ENCODE measurements at regions not wholly inside any gene's neighbourhood (a gene's known extent, or its start where the extent isn't known, plus 50 kb on each side); places are given as distances from the start of the nearest gene placed in this dataset.

GRCh38 chr9:78756813-78757510, 460.0 kb downstream of the PSAT1 start:
- in situ Hi-C loops (cut with MboI; ENCODE audit: low pct_unique_long_range_greater_than_20kb in 2 of 9, low sequenced_read_pairs in 9 of 9, unreplicated experiment in 9 of 9), result no loop called here
- ATAC-seq (replicated peaks in 6 of 8), result no peak
- no peaks in the 10 kb centered on the region for H3K4me1 ChIP-seq (replicated peaks in 1 of 2)
- no peak overlapping the region for H3K4me3 ChIP-seq
- H3K27ac ChIP-seq, result no peak overlapping the region
- WGBS, 10 experiments, result 53 to 100% (median 89%) methylated on average over 2 to 7 of the region's 7 CpGs

GRCh38 chr9:78763424-78763823, 466.5 kb downstream of the PSAT1 start:
- no peak overlapping the region for H3K4me3 ChIP-seq
- H3K4me1 ChIP-seq (replicated peaks in 1 of 2), result peaks cover 0 to 4% of the 10 kb centered on the region in 2 donors
- no peak for ATAC-seq (replicated peaks in 6 of 8)
- in situ Hi-C loops (cut with MboI; ENCODE audit: low pct_unique_long_range_greater_than_20kb in 2 of 9, low sequenced_read_pairs in 9 of 9, unreplicated experiment in 9 of 9), result no loop called here
- H3K27ac ChIP-seq, result no peak overlapping the region
- WGBS, 10 experiments, result 64 to 100% (median 94%) methylated on average over 1 to 4 of the region's 4 CpGs

GRCh38 chr9:78765861-78766260, 468.9 kb downstream of the PSAT1 start:
- no peak for ATAC-seq (replicated peaks in 6 of 8)
- WGBS, 10 experiments, result 56 to 100% (median 100%) methylated on average over 1 to 3 of the region's 4 CpGs; no CpG with 5 or more reads in 4 of the 10 experiments
- H3K27ac ChIP-seq, result no peak overlapping the region
- H3K4me1 ChIP-seq (replicated peaks in 1 of 2), result peaks cover 2 to 15% of the 10 kb centered on the region in 2 donors
- in situ Hi-C loops (cut with MboI; ENCODE audit: low pct_unique_long_range_greater_than_20kb in 2 of 9, low sequenced_read_pairs in 9 of 9, unreplicated experiment in 9 of 9), result no loop called here
- no peak overlapping the region for H3K4me3 ChIP-seq

GRCh38 chr9:78767490-78767889, 470.6 kb downstream of the PSAT1 start:
- Histone ChIP-seq H3K4me3 (no peak overlapping the region), H3K27ac (no peak overlapping the region), H3K4me1 (replicated peaks in 1 of 2) (peaks cover 2 to 15% of the 10 kb centered on the region in 2 donors)
- 67 to 100% (median 85%) methylated on average over 1 to 6 of the region's 7 CpGs for WGBS, 10 experiments
- in situ Hi-C loops (cut with MboI; ENCODE audit: low pct_unique_long_range_greater_than_20kb in 2 of 9, low sequenced_read_pairs in 9 of 9, unreplicated experiment in 9 of 9), result no loop called here
- ATAC-seq (replicated peaks in 6 of 8), result no peak

- no peak overlapping the region for H3K4me3 ChIP-seq
- no peak overlapping the region for H3K27ac ChIP-seq
- WGBS, 10 experiments, result 0 to 100% (median 81%) methylated on average over 1 to 2 of the region's 2 CpGs
- peaks cover 2 to 18% of the 10 kb centered on the region in 2 donors for H3K4me1 ChIP-seq (replicated peaks in 1 of 2)
- in situ Hi-C loops (cut with MboI; ENCODE audit: low pct_unique_long_range_greater_than_20kb in 2 of 9, low sequenced_read_pairs in 9 of 9, unreplicated experiment in 9 of 9), result no loop called here
- peak in 5 of 8 experiments; percentile 33 to 100 (median 90) for ATAC-seq (replicated peaks in 6 of 8)
These were observed 472.8 kb downstream of the PSAT1 start for GRCh38 chr9:78769690-78770089.

- WGBS, 10 experiments, result 60 to 85% (median 81%) methylated on average over 1 to 9 of the region's 11 CpGs; no CpG with 5 or more reads in 4 of the 10 experiments
- in situ Hi-C loops (cut with MboI; ENCODE audit: low pct_unique_long_range_greater_than_20kb in 2 of 9, low sequenced_read_pairs in 9 of 9, unreplicated experiment in 9 of 9), result no loop called here
- H3K4me3 ChIP-seq, result no peak overlapping the region
- no peak overlapping the region for H3K27ac ChIP-seq
- H3K4me1 ChIP-seq (replicated peaks in 1 of 2), result peaks cover 12 to 42% of the 10 kb centered on the region in 2 donors
- ATAC-seq (replicated peaks in 6 of 8), result peak in 1 of 8 experiments; percentile 6
These were observed 478.3 kb downstream of the PSAT1 start for GRCh38 chr9:78775211-78775610.

- in situ Hi-C loops (cut with MboI; ENCODE audit: low pct_unique_long_range_greater_than_20kb in 2 of 9, low sequenced_read_pairs in 9 of 9, unreplicated experiment in 9 of 9), result no loop called here
- Histone ChIP-seq H3K27ac (no peak overlapping the region), H3K4me3 (no peak overlapping the region), H3K4me1 (replicated peaks in 1 of 2) (peaks cover 12 to 42% of the 10 kb centered on the region in 2 donors)
- ATAC-seq (replicated peaks in 6 of 8), result peak in 5 of 8 experiments; percentile 32 to 79 (median 46)
- WGBS, 10 experiments, result 8 to 90% (median 69%) methylated on average over 2 to 3 of the region's 3 CpGs; no CpG with 5 or more reads in 2 of the 10 experiments
These were observed 478.9 kb downstream of the PSAT1 start for GRCh38 chr9:78775696-78776295.

GRCh38 chr9:78777747-78778146, 480.8 kb downstream of the PSAT1 start:
- in situ Hi-C loops (cut with MboI; ENCODE audit: low pct_unique_long_range_greater_than_20kb in 2 of 9, low sequenced_read_pairs in 9 of 9, unreplicated experiment in 9 of 9), result no loop called here
- Histone ChIP-seq H3K27ac (no peak overlapping the region), H3K4me3 (no peak overlapping the region), H3K4me1 (replicated peaks in 1 of 2) (peaks cover 12 to 42% of the 10 kb centered on the region in 2 donors)
- no peak for ATAC-seq (replicated peaks in 6 of 8)
- 36 to 100% (median 85%) methylated on average over 1 to 4 of the region's 4 CpGs; no CpG with 5 or more reads in 2 of the 10 experiments for WGBS, 10 experiments

- no peak overlapping the region for H3K4me3 ChIP-seq
- peaks cover 12 to 42% of the 10 kb centered on the region in 2 donors for H3K4me1 ChIP-seq (replicated peaks in 1 of 2)
- WGBS, 10 experiments, result 21 to 100% (median 83%) methylated on average over 1 to 3 of the region's 3 CpGs
- in situ Hi-C loops (cut with MboI; ENCODE audit: low pct_unique_long_range_greater_than_20kb in 2 of 9, low sequenced_read_pairs in 9 of 9, unreplicated experiment in 9 of 9), result no loop called here
- ATAC-seq (replicated peaks in 6 of 8), result no peak
- no peak overlapping the region for H3K27ac ChIP-seq
These were observed 481.4 kb downstream of the PSAT1 start for GRCh38 chr9:78778318-78778717.

GRCh38 chr9:78778861-78779374, 482.0 kb downstream of the PSAT1 start:
- in situ Hi-C loops (cut with MboI; ENCODE audit: low pct_unique_long_range_greater_than_20kb in 2 of 9, low sequenced_read_pairs in 9 of 9, unreplicated experiment in 9 of 9), result no loop called here
- 18 to 100% (median 58%) methylated on average over 2 to 4 of the region's 4 CpGs; no CpG with 5 or more reads in 1 of the 10 experiments for WGBS, 10 experiments
- no peak overlapping the region for H3K4me3 ChIP-seq
- H3K4me1 ChIP-seq (replicated peaks in 1 of 2), result peaks cover 12 to 42% of the 10 kb centered on the region in 2 donors
- no peak overlapping the region for H3K27ac ChIP-seq
- peak in 2 of 8 experiments; percentile 11 to 42 for ATAC-seq (replicated peaks in 6 of 8)

- Histone ChIP-seq H3K4me1 (replicated peaks in 1 of 2) (peaks cover 5 to 22% of the 10 kb centered on the region in 2 donors), H3K27ac (no peak overlapping the region), H3K4me3 (no peak overlapping the region)
- ATAC-seq (replicated peaks in 6 of 8), result no peak
- WGBS, 10 experiments, result 0 to 100% (median 100%) methylated on average over 1 to 4 of the region's 4 CpGs; no CpG with 5 or more reads in 1 of the 10 experiments
- in situ Hi-C loops (cut with MboI; ENCODE audit: low pct_unique_long_range_greater_than_20kb in 2 of 9, low sequenced_read_pairs in 9 of 9, unreplicated experiment in 9 of 9), result no loop called here
These were observed 484.8 kb downstream of the PSAT1 start for GRCh38 chr9:78781681-78782080.

- Histone ChIP-seq H3K4me1 (replicated peaks in 1 of 2) (peaks cover 5 to 21% of the 10 kb centered on the region in 2 donors), H3K27ac (no peak overlapping the region), H3K4me3 (no peak overlapping the region)
- ATAC-seq (replicated peaks in 6 of 8), result no peak
- 10 to 100% (median 67%) methylated on average over 1 to 3 of the region's 3 CpGs; no CpG with 5 or more reads in 1 of the 10 experiments for WGBS, 10 experiments
- in situ Hi-C loops (cut with MboI; ENCODE audit: low pct_unique_long_range_greater_than_20kb in 2 of 9, low sequenced_read_pairs in 9 of 9, unreplicated experiment in 9 of 9), result no loop called here
These were observed 485.3 kb downstream of the PSAT1 start for GRCh38 chr9:78782234-78782633.

- 73 to 100% (median 83%) methylated on average over 1 to 3 of the region's 3 CpGs; no CpG with 5 or more reads in 2 of the 10 experiments for WGBS, 10 experiments
- in situ Hi-C loops (cut with MboI; ENCODE audit: low pct_unique_long_range_greater_than_20kb in 2 of 9, low sequenced_read_pairs in 9 of 9, unreplicated experiment in 9 of 9), result no loop called here
- Histone ChIP-seq H3K4me1 (replicated peaks in 1 of 2) (peaks cover 5 to 17% of the 10 kb centered on the region in 2 donors), H3K27ac (no peak overlapping the region), H3K4me3 (no peak overlapping the region)
- ATAC-seq (replicated peaks in 6 of 8), result no peak
These were observed 485.9 kb downstream of the PSAT1 start for GRCh38 chr9:78782858-78783257.
